Trophoblast cell (in vitro differentiated cells and primary cell): ENCODE measurements at regions not wholly inside any gene's neighbourhood (a gene's known extent, or its start where the extent isn't known, plus 50 kb on each side); places are given as distances from the start of the nearest gene placed in this dataset.

Experiments
- DNase-seq, 2 donors: peaks; one replicate each; pipeline ENCODE4 v3.0.0-alpha.2; 2016
- H2AFZ ChIP-seq: 2 replicates; pipeline ENCODE4 v1.6.1; 2013; ENCODE audit warnings: low read length, moderate library complexity, mild to moderate bottlenecking; ENCODE audit not compliant: insufficient read depth, poor library complexity
- H2AK5ac ChIP-seq: 2 replicates; pipeline ENCODE4 v1.6.1; 2013; ENCODE audit warnings: mild to moderate bottlenecking, low read length
- H2BK120ac ChIP-seq: 2 replicates; pipeline ENCODE4 v1.6.1; 2013; ENCODE audit warnings: low read length, mild to moderate bottlenecking, moderate library complexity; ENCODE audit not compliant: insufficient read depth, poor library complexity
- H2BK12ac ChIP-seq: 2 replicates; pipeline ENCODE4 v1.6.1; 2013; ENCODE audit warnings: mild to moderate bottlenecking, low read length, moderate library complexity
- H2BK5ac ChIP-seq: 2 replicates; pipeline ENCODE4 v1.6.1; 2013; ENCODE audit warnings: low read length, low read depth, moderate library complexity, mild to moderate bottlenecking; ENCODE audit not compliant: poor library complexity
- H3K14ac ChIP-seq: 2 replicates; pipeline ENCODE4 v1.6.1; 2013; ENCODE audit warnings: mild to moderate bottlenecking, low read length
- H3K18ac ChIP-seq: 2 replicates; pipeline ENCODE4 v1.6.1; 2013; ENCODE audit warnings: mild to moderate bottlenecking, low read length
- H3K23ac ChIP-seq: 2 replicates; pipeline ENCODE4 v1.6.1; 2013; ENCODE audit warnings: low read length
- H3K27ac ChIP-seq: 2 replicates; pipeline ENCODE4 v1.5.1; 2013; ENCODE audit warnings: low read depth, mild to moderate bottlenecking, inconsistent platforms, low read length, moderate library complexity
- H3K27me3 ChIP-seq: 2 replicates; pipeline ENCODE4 v1.6.1; 2013; ENCODE audit warnings: inconsistent platforms, mild to moderate bottlenecking, low read length, moderate library complexity; ENCODE audit not compliant: insufficient read depth
- H3K36me3 ChIP-seq, 2 experiments: 1 replicate in 1 of 2; 2 replicates in 1 of 2; pipeline ENCODE4 v1.6.1; 2013; ENCODE audit warnings: low read length in 2 of 2, mild to moderate bottlenecking in 2 of 2, moderate library complexity in 1 of 2; ENCODE audit not compliant: insufficient read depth in 2 of 2, control insufficient read depth in 1 of 2
- H3K4ac ChIP-seq: 2 replicates; pipeline ENCODE4 v1.6.1; 2013; ENCODE audit warnings: low read depth, mild to moderate bottlenecking, low read length, moderate library complexity
- H3K4me1 ChIP-seq, 2 experiments: 1 replicate in 1 of 2; 2 replicates in 1 of 2; pipeline ENCODE4 v1.6.1; 2013; ENCODE audit warnings: low read length in 2 of 2, mild to moderate bottlenecking in 2 of 2, moderate library complexity in 1 of 2; ENCODE audit not compliant: insufficient read depth in 2 of 2, control insufficient read depth in 1 of 2
- H3K4me2 ChIP-seq: 2 replicates; pipeline ENCODE4 v1.6.1; 2013; ENCODE audit warnings: inconsistent platforms, mild to moderate bottlenecking, low read length, moderate library complexity
- H3K4me3 ChIP-seq: 2 replicates; pipeline ENCODE4 v1.5.1; 2013; ENCODE audit warnings: mild to moderate bottlenecking, low read depth, low read length, inconsistent platforms
- H3K79me1 ChIP-seq: one replicate; pipeline ENCODE4 v1.6.1; 2013; ENCODE audit warnings: low read length
- H3K79me2 ChIP-seq: 2 replicates; pipeline ENCODE4 v1.6.1; 2013; ENCODE audit warnings: low read length, mild to moderate bottlenecking; ENCODE audit not compliant: control insufficient read depth, insufficient read depth, poor library complexity
- H3K9ac ChIP-seq: 2 replicates; pipeline ENCODE4 v1.6.1; 2013; ENCODE audit warnings: mild to moderate bottlenecking, low read length
- H3K9me3 ChIP-seq: 2 replicates; pipeline ENCODE4 v1.6.1; 2013; ENCODE audit warnings: low read depth, mild to moderate bottlenecking, control low read depth, inconsistent platforms, low read length; ENCODE audit not compliant: insufficient read depth
- H4K12ac ChIP-seq: 2 replicates; pipeline ENCODE4 v1.6.1; 2013; ENCODE audit warnings: low read depth, mild to moderate bottlenecking, low read length, moderate library complexity
- H4K8ac ChIP-seq: 2 replicates; pipeline ENCODE4 v1.6.1; 2013; ENCODE audit warnings: low read depth, mild to moderate bottlenecking, low read length, moderate library complexity
- H4K91ac ChIP-seq: one replicate; pipeline ENCODE4 v1.6.1; 2013; ENCODE audit warnings: low read depth, mild to moderate bottlenecking, low read length, moderate library complexity
- WGBS: extraction: QIAGEN DNeasy Blood & Tissue Kit; methylation state at CpG from one replicate; pipeline ENCODE4 v1.1.7; 2013; ENCODE audit warnings: missing lambda C conversion rate; ENCODE audit not compliant: insufficient read length, insufficient coverage; ENCODE audit errors: extremely low coverage; 5-methylcytosine and 5-hydroxymethylcytosine counted together

DNA sequence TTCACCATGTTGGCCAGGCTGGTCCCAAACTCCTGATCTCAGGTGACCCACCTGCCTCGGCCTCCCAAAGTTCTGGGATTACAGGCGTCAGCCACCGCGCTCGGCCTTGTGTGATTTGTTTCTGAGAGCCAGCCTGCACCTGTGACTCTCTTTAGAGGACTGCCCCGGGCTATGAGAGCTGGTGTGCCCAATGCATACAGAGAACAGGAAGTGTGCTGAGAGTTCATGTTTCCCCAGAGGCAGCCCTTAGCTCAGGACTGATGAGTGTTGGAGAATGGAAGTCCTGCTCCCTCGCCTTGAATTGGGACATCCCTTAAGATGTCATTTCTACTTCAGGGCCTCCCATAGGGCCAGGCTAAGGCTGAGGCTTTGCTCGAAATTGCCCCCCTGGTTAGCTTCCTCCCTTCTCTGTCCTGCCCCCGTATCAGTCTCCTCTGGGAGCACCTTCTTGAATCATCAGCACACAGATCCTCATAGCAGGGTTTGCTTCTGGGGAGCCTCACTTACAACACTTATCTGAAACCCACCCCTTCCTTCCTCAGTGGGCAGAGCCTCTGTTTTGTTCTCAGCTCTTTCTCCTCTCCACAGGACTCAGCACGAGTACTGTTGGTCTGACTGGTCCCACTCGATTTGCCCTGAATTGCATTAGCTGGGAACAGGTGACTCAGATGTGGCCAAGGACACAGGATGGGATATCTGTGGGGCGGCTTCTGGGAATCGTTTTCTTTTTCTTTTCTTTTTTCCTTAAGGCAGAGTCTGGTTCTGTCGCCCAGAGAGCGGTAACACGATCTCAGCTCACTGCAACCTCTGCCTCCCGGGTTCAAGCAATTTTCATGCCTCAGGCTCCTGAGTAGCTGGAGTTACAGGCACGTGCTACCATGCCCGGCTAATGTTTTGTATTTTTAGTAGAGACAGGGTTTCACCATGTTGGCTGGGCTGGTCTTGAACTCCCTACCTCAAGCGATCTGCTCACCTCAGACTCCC, 80.1 kb downstream of the UBIAD1 start:
- DNase-seq: no peak
- H3K27me3 ChIP-seq: no peaks in the 10 kb centered on the region
- no peaks in the 10 kb centered on the region for H3K79me1 ChIP-seq
- no peaks in the 10 kb centered on the region for H3K4me1 ChIP-seq
- no peak overlapping the region for H2AFZ ChIP-seq
- H2AK5ac ChIP-seq: no peak overlapping the region
- no peaks in the 10 kb centered on the region for H3K36me3 ChIP-seq
- no peak overlapping the region for H3K4ac ChIP-seq
- no peaks in the 10 kb centered on the region for H3K9me3 ChIP-seq
- H2BK12ac ChIP-seq: no peak overlapping the region
- no peak overlapping the region for H3K9ac ChIP-seq
- no peak overlapping the region for H3K23ac ChIP-seq
- H4K91ac ChIP-seq: no peak overlapping the region
- no peak overlapping the region for H2BK5ac ChIP-seq
- no peak overlapping the region for H3K27ac ChIP-seq
- H3K14ac ChIP-seq: no peak overlapping the region
- no peaks in the 10 kb centered on the region for H3K79me2 ChIP-seq
- no peak overlapping the region for H2BK120ac ChIP-seq
- no peak overlapping the region for H3K18ac ChIP-seq
- no peak overlapping the region for H3K4me3 ChIP-seq
- no peak overlapping the region for H4K8ac ChIP-seq
- no peak overlapping the region for H4K12ac ChIP-seq
- no peak overlapping the region for H3K4me2 ChIP-seq
- WGBS: no CpG with 5 or more reads among the region's 20 CpGs

DNA sequence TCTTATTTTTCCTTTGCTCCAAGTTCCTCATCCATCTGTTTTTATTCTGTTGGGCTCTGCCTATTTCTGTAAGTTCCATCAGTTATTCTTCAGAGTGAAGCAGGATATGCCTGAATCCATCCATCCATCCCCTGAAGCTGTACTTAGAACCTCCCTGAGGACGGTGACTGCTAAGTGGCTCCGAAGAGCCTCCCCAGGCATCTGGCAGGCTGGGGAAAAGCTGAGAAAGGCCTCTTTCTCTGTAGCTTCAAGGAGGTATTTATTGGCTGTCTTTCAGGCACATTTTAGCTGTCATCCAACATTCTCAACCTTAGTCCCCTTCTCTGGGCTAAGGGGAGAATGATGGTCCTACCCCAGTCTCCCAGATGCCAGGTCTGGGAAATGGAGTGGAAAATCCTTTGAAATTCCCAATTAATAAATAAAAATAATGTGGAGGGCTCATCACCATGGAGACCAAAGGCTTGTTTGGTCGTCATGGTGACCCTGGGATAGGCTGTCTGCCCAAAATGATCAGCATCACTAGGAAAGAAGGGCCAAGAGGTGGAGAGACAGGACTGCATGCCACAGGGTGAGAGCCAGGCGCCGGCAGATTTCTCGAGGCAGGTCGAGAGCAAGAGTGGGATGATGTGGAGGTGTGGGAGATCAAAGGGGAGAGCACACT, 82.0 kb downstream of the UBIAD1 start:
- Histone ChIP-seq H2BK12ac (no peak overlapping the region), H3K79me2 (no peaks in the 10 kb centered on the region), H3K9me3 (peaks cover 2% of the 10 kb centered on the region), H4K91ac (no peak overlapping the region), H2AFZ (no peak overlapping the region), H3K27ac (no peak overlapping the region), H3K79me1 (no peaks in the 10 kb centered on the region), H3K18ac (no peak overlapping the region), H3K14ac (no peak overlapping the region), H2BK120ac (no peak overlapping the region), H2BK5ac (no peak overlapping the region), H3K36me3 (no peaks in the 10 kb centered on the region), H2AK5ac (no peak overlapping the region), H3K4me1 (no peaks in the 10 kb centered on the region), H3K23ac (no peak overlapping the region), H3K4me3 (no peak overlapping the region), H3K4me2 (no peak overlapping the region), H3K4ac (no peak overlapping the region), H3K27me3 (no peaks in the 10 kb centered on the region), H3K9ac (no peak overlapping the region), H4K12ac (no peak overlapping the region), H4K8ac (no peak overlapping the region)
- WGBS: no CpG with 5 or more reads among the region's 7 CpGs
- no peak for DNase-seq

DNA sequence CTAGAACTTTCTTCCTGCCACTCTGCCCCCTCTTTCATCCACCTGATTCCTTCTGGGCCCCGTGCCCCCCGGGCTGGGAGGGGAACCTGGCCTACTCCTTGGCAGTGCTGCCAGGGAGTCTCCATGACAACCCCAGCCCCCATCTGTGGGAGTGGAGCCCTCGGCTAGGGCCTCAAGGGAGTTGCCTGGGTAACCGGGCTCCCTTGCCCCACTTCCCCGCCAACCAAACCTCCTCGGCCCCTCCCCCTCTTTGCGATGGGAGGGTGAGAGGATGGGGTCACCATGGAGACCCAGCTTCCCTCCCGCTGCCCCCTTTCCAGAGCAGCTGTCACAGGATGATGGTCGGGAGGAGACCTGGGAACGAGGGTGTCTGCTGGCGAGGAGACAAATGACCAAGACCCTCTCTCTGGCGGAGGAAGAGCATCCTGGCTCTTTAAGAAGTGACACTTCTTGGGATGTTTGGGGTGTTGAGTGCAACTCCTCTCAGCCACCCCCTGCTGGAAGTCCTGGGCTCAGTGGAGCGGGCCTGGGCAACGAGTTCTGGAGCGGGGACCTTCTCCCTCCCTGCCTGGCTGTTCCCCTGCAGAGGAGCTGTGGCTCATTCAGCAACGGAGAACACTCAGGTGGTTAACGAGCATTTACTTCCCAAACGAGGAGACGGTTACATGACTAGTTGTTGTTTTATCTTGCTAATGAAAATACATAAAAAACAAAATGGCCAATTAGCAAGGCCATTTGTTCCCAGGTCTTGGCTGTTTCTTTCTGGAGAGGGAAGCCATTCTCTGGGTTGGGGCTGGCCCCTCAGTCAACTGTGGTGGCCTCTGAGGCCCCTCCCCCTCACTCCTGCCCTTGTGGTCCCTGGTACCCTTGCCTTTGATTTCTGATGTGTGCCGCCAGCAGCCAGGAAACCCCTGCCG, 82.8 kb downstream of the UBIAD1 start:
- Histone ChIP-seq H4K12ac (no peak overlapping the region), H3K79me1 (no peaks in the 10 kb centered on the region), H2BK12ac (no peak overlapping the region), H3K14ac (no peak overlapping the region), H3K4me1 (no peaks in the 10 kb centered on the region), H3K9ac (no peak overlapping the region), H2AK5ac (no peak overlapping the region), H3K4me3 (no peak overlapping the region), H3K4ac (no peak overlapping the region), H3K9me3 (peaks cover 2% of the 10 kb centered on the region), H3K36me3 (no peaks in the 10 kb centered on the region), H3K23ac (no peak overlapping the region), H3K79me2 (no peaks in the 10 kb centered on the region), H2AFZ (no peak overlapping the region), H3K18ac (no peak overlapping the region), H2BK120ac (no peak overlapping the region), H2BK5ac (no peak overlapping the region), H3K4me2 (no peak overlapping the region), H3K27me3 (no peaks in the 10 kb centered on the region), H4K8ac (no peak overlapping the region), H3K27ac (no peak overlapping the region), H4K91ac (no peak overlapping the region)
- WGBS: no CpG with 5 or more reads among the region's 21 CpGs
- no peak for DNase-seq

DNA sequence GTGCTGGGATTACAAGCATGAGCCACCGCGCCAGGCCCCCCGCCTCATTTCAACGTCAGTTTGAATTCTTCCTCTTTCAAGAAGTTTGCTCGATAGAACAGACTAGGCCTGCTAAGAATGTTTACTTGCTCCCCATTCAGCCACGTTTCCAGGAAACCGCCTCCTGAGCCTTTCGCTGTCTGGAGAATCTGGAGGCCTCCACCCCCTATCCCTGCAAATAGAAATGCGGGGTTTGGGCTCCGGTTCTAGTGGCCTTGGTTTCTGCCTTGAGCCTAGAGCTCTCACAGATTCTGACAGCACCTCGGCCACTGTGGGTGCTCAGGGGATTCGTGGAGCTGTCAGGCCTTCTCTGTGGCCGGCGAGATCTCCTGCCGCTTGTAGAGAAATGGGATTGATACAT, 84.3 kb downstream of the UBIAD1 start:
- no peak overlapping the region for H3K27ac ChIP-seq
- no peaks in the 10 kb centered on the region for H3K36me3 ChIP-seq
- H2BK120ac ChIP-seq: no peak overlapping the region
- H4K91ac ChIP-seq: no peak overlapping the region
- no peak overlapping the region for H3K4me3 ChIP-seq
- no peak overlapping the region for H2AK5ac ChIP-seq
- no peak overlapping the region for H3K4ac ChIP-seq
- no peak overlapping the region for H3K18ac ChIP-seq
- no peak overlapping the region for H3K23ac ChIP-seq
- no peak overlapping the region for H2AFZ ChIP-seq
- WGBS: no CpG with 5 or more reads among the region's 15 CpGs
- H3K9ac ChIP-seq: no peak overlapping the region
- no peak overlapping the region for H3K14ac ChIP-seq
- no peak overlapping the region for H2BK12ac ChIP-seq
- H3K27me3 ChIP-seq: no peaks in the 10 kb centered on the region
- H3K4me2 ChIP-seq: no peak overlapping the region
- DNase-seq: no peak
- no peak overlapping the region for H2BK5ac ChIP-seq
- H4K8ac ChIP-seq: no peak overlapping the region
- H3K9me3 ChIP-seq: peaks cover 2% of the 10 kb centered on the region
- H3K4me1 ChIP-seq: no peaks in the 10 kb centered on the region
- no peaks in the 10 kb centered on the region for H3K79me1 ChIP-seq
- no peak overlapping the region for H4K12ac ChIP-seq
- no peaks in the 10 kb centered on the region for H3K79me2 ChIP-seq
